ENCODE measurements at regions not wholly inside any gene's neighbourhood (a gene's known extent, or its start where the extent isn't known, plus 50 kb on each side); places are given as distances from the start of the nearest gene placed in this dataset.
A peak's percentile ranks its signal among the peaks of the same experiment; 100 is the strongest.

GRCh38 chr3:106366352-106366751, 497.5 kb upstream of the CBLB start:
- no peak for DNase-seq

GRCh38 chr3:106367496-106367895, 498.7 kb upstream of the CBLB start:
- DNase-seq, result no peak

GRCh38 chr3:106371221-106371970, 502.6 kb upstream of the CBLB start:
- no peak for DNase-seq

GRCh38 chr3:106371971-106372805, 503.4 kb upstream of the CBLB start:
- DNase-seq, result no peak

- no peak for DNase-seq
Observed at GRCh38 chr3:106372806-106373190, 504.0 kb upstream of the CBLB start.

GRCh38 chr3:106376016-106376570, 507.3 kb upstream of the CBLB start:
- DNase-seq, result no peak

GRCh38 chr3:106379251-106379750, 510.5 kb upstream of the CBLB start:
- DNase-seq, result no peak

GRCh38 chr3:106380232-106380631, 511.4 kb upstream of the CBLB start:
- no peak for DNase-seq

GRCh38 chr3:106381286-106381938, 512.6 kb upstream of the CBLB start:
- DNase-seq, result no peak

- DNase-seq, result no peak
Observed at GRCh38 chr3:106381939-106382335, 513.1 kb upstream of the CBLB start.

- peak; percentile 48 for DNase-seq
Observed at GRCh38 chr3:106386050-106386449, 517.2 kb upstream of the CBLB start.

- DNase-seq, result no peak
Observed at GRCh38 chr3:106392915-106393314, 524.1 kb upstream of the CBLB start.

GRCh38 chr3:106397006-106397405, 528.2 kb upstream of the CBLB start:
- no peak for DNase-seq

- no peak for DNase-seq
Observed at GRCh38 chr3:106398891-106399600, 530.2 kb upstream of the CBLB start.

GRCh38 chr3:106399761-106400160, 530.9 kb upstream of the CBLB start:
- DNase-seq, result no peak

- DNase-seq, result no peak
Observed at GRCh38 chr3:106401666-106402490, 533.1 kb upstream of the CBLB start.

- no peak for DNase-seq
Observed at GRCh38 chr3:106403371-106404145, 534.7 kb upstream of the CBLB start.

- no peak for DNase-seq
Observed at GRCh38 chr3:106413683-106414082, 544.9 kb upstream of the CBLB start.

- DNase-seq, result no peak
Observed at GRCh38 chr3:106420628-106421027, 551.8 kb upstream of the CBLB start.

- no peak for DNase-seq
Observed at GRCh38 chr3:106421426-106421825, 552.6 kb upstream of the CBLB start.

- DNase-seq, result no peak
Observed at GRCh38 chr3:106421909-106422308, 553.1 kb upstream of the CBLB start.

All from GF-D8 (cell line).